ENCODE measurements at regions not wholly inside any gene's neighbourhood (a gene's known extent, or its start where the extent isn't known, plus 50 kb on each side); places are given as distances from the start of the nearest gene placed in this dataset.

- DNase-seq, result no peak
Measured at GRCh38 chr1:218527737-218528136, 182.6 kb downstream of the TGFB2 start.

GRCh38 chr1:218529646-218530300 is 184.6 kb downstream of the TGFB2 start:
- Histone ChIP-seq H3K9me3 (ENCODE audit: severe bottlenecking) (no peaks in the 10 kb centered on the region), H3K4me3 (ENCODE audit: low read depth, low read length) (no peak overlapping the region), H3K36me3 (no peaks in the 10 kb centered on the region), H3K27me3 (ENCODE audit: insufficient read depth, low read depth, severe bottlenecking) (no peaks in the 10 kb centered on the region), H3K27ac (no peak overlapping the region)
- no peak for DNase-seq
- TF ChIP-seq CTCF (IDR thresholded peaks at IDR 0.05; ENCODE audit: low read depth, low read length), result no peak

More at GRCh38 chr1:218527737-218528136, 182.6 kb downstream of the TGFB2 start:
- Histone ChIP-seq H3K4me3 (ENCODE audit: low read depth, low read length) (no peak overlapping the region), H3K36me3 (no peaks in the 10 kb centered on the region), H3K27me3 (ENCODE audit: insufficient read depth, low read depth, severe bottlenecking) (no peaks in the 10 kb centered on the region), H3K27ac (no peak overlapping the region), H3K9me3 (ENCODE audit: severe bottlenecking) (no peaks in the 10 kb centered on the region)
- TF ChIP-seq CTCF (IDR thresholded peaks at IDR 0.05; ENCODE audit: low read depth, low read length), result no peak

GRCh38 chr1:218531936-218532335 is 186.8 kb downstream of the TGFB2 start:
- no peaks in the 10 kb centered on the region for H3K9me3 ChIP-seq (ENCODE audit: severe bottlenecking)
- no peak overlapping the region for H3K27ac ChIP-seq
- no peaks in the 10 kb centered on the region for H3K27me3 ChIP-seq (ENCODE audit: insufficient read depth, low read depth, severe bottlenecking)
- H3K4me3 ChIP-seq (ENCODE audit: low read depth, low read length), result no peak overlapping the region
- no peaks in the 10 kb centered on the region for H3K36me3 ChIP-seq
- DNase-seq, result no peak
- no peak for TF ChIP-seq CTCF (IDR thresholded peaks at IDR 0.05; ENCODE audit: low read depth, low read length)

GRCh38 chr1:218536296-218536986 is 191.3 kb downstream of the TGFB2 start:
- H3K27ac ChIP-seq, result no peak overlapping the region

GRCh38 chr1:218537122-218537913 is 192.2 kb downstream of the TGFB2 start:
- H3K9me3 ChIP-seq (ENCODE audit: severe bottlenecking), result no peaks in the 10 kb centered on the region
- TF ChIP-seq CTCF (IDR thresholded peaks at IDR 0.05; ENCODE audit: low read depth, low read length), result no peak
- H3K27ac ChIP-seq, result no peak overlapping the region
- H3K36me3 ChIP-seq, result no peaks in the 10 kb centered on the region
- no peak for DNase-seq
- no peak overlapping the region for H3K4me3 ChIP-seq (ENCODE audit: low read depth, low read length)
- H3K27me3 ChIP-seq (ENCODE audit: insufficient read depth, low read depth, severe bottlenecking), result no peaks in the 10 kb centered on the region

More at GRCh38 chr1:218536296-218536986, 191.3 kb downstream of the TGFB2 start:
- TF ChIP-seq CTCF (IDR thresholded peaks at IDR 0.05; ENCODE audit: low read depth, low read length), result no peak
- Histone ChIP-seq H3K36me3 (no peaks in the 10 kb centered on the region), H3K4me3 (ENCODE audit: low read depth, low read length) (no peak overlapping the region), H3K27me3 (ENCODE audit: insufficient read depth, low read depth, severe bottlenecking) (no peaks in the 10 kb centered on the region), H3K9me3 (ENCODE audit: severe bottlenecking) (no peaks in the 10 kb centered on the region)
- DNase-seq, result no peak
